ENCODE measurements at regions not wholly inside any gene's neighbourhood (a gene's known extent, or its start where the extent isn't known, plus 50 kb on each side); places are given as distances from the start of the nearest gene placed in this dataset.
A peak's percentile ranks its signal among the peaks of the same experiment; 100 is the strongest.

GRCh38 chr4:159010563-159011260 is 92.2 kb upstream of the RAPGEF2 start:
- in situ Hi-C loops (cut with MboI; ENCODE audit: low pct_ligation_motif_present in 1 of 4, low pct_unique_long_range_greater_than_20kb in 1 of 4, low sequenced_read_pairs in 3 of 4) (no loop called here), intact Hi-C loops (cut with DNase I; ENCODE audit: low total_unique reads) (no loop called here)
- Histone ChIP-seq H3K4me3 (no peak overlapping the region), H3K36me3 (no peaks in the 10 kb centered on the region), H3K27ac (peak overlapping the region in 2 of 4 donors; percentile 15 to 53), H3K27me3 (no peaks in the 10 kb centered on the region), H3K9me3 (no peaks in the 10 kb centered on the region), H3K4me1 (peaks cover 5 to 18% (median 7%) of the 10 kb centered on the region in 4 donors)
- peak; percentile 67 for DNase-seq
- 21 to 34% methylated on average over 2 to 5 of the region's 5 CpGs for WGBS, 2 donors (ENCODE audit: low coverage in 1 of 2)
- TF ChIP-seq EP300 (IDR thresholded peaks at IDR 0.05; ENCODE audit: low read depth): no peak
- peak in 2 of 3 donors; percentile 22 to 24 for TF ChIP-seq POLR2AphosphoS5 (IDR thresholded peaks at IDR 0.05)

GRCh38 chr4:159012381-159012780 is 90.5 kb upstream of the RAPGEF2 start:
- Histone ChIP-seq H3K27ac (no peak overlapping the region), H3K9me3 (no peaks in the 10 kb centered on the region), H3K36me3 (no peaks in the 10 kb centered on the region), H3K4me1 (peaks cover 4 to 11% (median 6%) of the 10 kb centered on the region in 4 donors), H3K27me3 (no peaks in the 10 kb centered on the region), H3K4me3 (no peak overlapping the region)
- in situ Hi-C loops (cut with MboI; ENCODE audit: low pct_ligation_motif_present in 1 of 4, low pct_unique_long_range_greater_than_20kb in 1 of 4, low sequenced_read_pairs in 3 of 4) (no loop called here), intact Hi-C loops (cut with DNase I; ENCODE audit: low total_unique reads) (no loop called here)
- 86 to 94% methylated on average over 4 of the region's 4 CpGs for WGBS, 2 donors (ENCODE audit: low coverage in 1 of 2)
- no peak for DNase-seq
- TF ChIP-seq POLR2A (IDR thresholded peaks at IDR 0.05): no peak
- TF ChIP-seq EP300 (IDR thresholded peaks at IDR 0.05; ENCODE audit: low read depth): no peak
- no peak for TF ChIP-seq POLR2AphosphoS5 (IDR thresholded peaks at IDR 0.05)
- TF ChIP-seq CTCF (IDR thresholded peaks at IDR 0.05): no peak

- DNase-seq: no peak
- in situ Hi-C loops (cut with MboI; ENCODE audit: low pct_ligation_motif_present in 1 of 4, low pct_unique_long_range_greater_than_20kb in 1 of 4, low sequenced_read_pairs in 3 of 4): no loop called here
- intact Hi-C loops (cut with DNase I; ENCODE audit: low total_unique reads): no loop called here
These were observed 89.2 kb upstream of the RAPGEF2 start for GRCh38 chr4:159013692-159014091.

GRCh38 chr4:159014859-159015258 is 88.0 kb upstream of the RAPGEF2 start:
- Histone ChIP-seq H3K4me1 (peaks cover 4 to 11% (median 6%) of the 10 kb centered on the region in 4 donors), H3K36me3 (no peaks in the 10 kb centered on the region), H3K27ac (no peak overlapping the region), H3K27me3 (no peaks in the 10 kb centered on the region), H3K4me3 (no peak overlapping the region), H3K9me3 (no peaks in the 10 kb centered on the region)
- no peak for DNase-seq
- intact Hi-C loops (cut with DNase I; ENCODE audit: low total_unique reads) (no loop called here), in situ Hi-C loops (cut with MboI; ENCODE audit: low pct_ligation_motif_present in 1 of 4, low pct_unique_long_range_greater_than_20kb in 1 of 4, low sequenced_read_pairs in 3 of 4) (no loop called here)
- TF ChIP-seq EP300 (IDR thresholded peaks at IDR 0.05; ENCODE audit: low read depth) (no peak), CTCF (IDR thresholded peaks at IDR 0.05) (no peak), POLR2AphosphoS5 (IDR thresholded peaks at IDR 0.05) (no peak), POLR2A (IDR thresholded peaks at IDR 0.05) (no peak)
- WGBS, 2 donors (ENCODE audit: low coverage in 1 of 2): 72 to 82% methylated on average over 4 of the region's 4 CpGs

More at GRCh38 chr4:159013692-159014091, 89.2 kb upstream of the RAPGEF2 start:
- no peak for TF ChIP-seq CTCF (IDR thresholded peaks at IDR 0.05)
- TF ChIP-seq POLR2A (IDR thresholded peaks at IDR 0.05): no peak
- no peak for TF ChIP-seq POLR2AphosphoS5 (IDR thresholded peaks at IDR 0.05)
- TF ChIP-seq EP300 (IDR thresholded peaks at IDR 0.05; ENCODE audit: low read depth): no peak
- H3K4me3 ChIP-seq: no peak overlapping the region
- no peaks in the 10 kb centered on the region for H3K27me3 ChIP-seq
- no peaks in the 10 kb centered on the region for H3K36me3 ChIP-seq
- H3K9me3 ChIP-seq: no peaks in the 10 kb centered on the region
- H3K27ac ChIP-seq: no peak overlapping the region
- peaks cover 4 to 11% (median 6%) of the 10 kb centered on the region in 4 donors for H3K4me1 ChIP-seq

Measured in transverse colon (tissue), 4 donors.